GM18520 (cell line): ENCODE measurements at regions not wholly inside any gene's neighbourhood (a gene's known extent, or its start where the extent isn't known, plus 50 kb on each side); places are given as distances from the start of the nearest gene placed in this dataset.

Experiments used
- ATAC-seq: cut with Tn5 transposase; IDR thresholded peaks from one replicate; pipeline ENCODE4 v1.9.1; 2021; ENCODE audit not compliant: unreplicated experiment

GRCh38 chr1:244192325-244192724 is 141.2 kb downstream of the ZBTB18 start:
- no peak for ATAC-seq

DNA sequence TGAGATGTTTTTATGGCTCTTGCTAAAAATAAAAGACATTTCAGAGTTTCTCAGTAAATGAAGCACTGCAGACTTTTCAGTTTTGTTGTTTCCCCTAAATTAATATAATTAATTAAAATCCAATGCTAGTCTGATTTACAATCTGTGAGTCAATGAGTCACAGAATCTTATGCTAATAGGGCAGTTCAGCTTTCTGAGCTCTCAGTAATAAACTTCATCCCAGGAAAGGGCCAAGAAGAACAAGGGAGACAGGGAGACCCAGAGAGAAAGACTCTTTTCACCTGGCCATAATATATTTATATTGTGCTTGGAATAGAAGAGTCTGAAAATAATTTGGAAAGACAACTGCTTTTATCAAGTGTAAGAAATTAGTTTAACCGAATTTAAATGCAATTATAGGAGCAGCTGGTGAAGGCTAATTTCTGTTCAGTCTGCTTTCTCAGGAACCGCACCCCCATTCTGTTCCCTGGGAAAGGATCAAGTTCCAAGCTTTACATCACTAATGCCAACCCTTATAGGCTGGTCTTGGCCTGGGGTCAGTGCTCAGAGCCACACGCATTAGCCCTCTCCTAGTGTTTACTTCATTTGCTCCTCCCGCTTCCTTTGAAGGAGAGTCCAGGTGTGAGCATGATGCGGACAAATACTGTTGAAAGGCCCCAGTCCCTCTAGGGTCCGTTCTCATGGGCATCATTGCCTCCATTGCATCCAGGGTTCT is 145.6 kb downstream of the ZBTB18 start:
- ATAC-seq, result no peak

DNA sequence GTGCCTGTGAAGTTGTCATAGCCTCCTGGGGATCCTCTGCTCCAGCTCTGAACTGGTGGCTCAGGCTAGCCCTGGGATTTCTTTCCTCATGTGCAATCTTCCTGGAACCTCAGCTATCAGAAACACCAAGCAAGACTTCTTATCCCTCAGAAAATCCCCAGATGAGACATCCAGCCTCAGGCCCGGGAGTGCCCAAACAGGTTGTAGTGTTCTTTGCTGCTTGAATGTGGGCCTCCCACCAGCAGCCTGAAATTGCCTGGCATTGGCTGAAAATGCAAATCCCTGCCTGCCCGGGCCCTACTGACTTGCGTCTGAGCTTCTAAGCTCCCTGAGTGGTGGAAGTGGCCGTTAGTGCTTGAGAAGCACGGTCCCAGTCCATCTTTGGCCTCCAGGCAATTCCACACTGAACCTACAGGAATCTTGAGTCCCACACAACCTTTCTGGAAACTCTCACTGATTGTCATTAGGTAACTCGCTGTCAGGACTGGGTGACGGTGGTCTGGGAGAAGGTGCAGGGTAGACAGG is 146.8 kb downstream of the ZBTB18 start:
- no peak for ATAC-seq

GRCh38 chr1:244199902-244200301 is 148.8 kb downstream of the ZBTB18 start:
- no peak for ATAC-seq

DNA sequence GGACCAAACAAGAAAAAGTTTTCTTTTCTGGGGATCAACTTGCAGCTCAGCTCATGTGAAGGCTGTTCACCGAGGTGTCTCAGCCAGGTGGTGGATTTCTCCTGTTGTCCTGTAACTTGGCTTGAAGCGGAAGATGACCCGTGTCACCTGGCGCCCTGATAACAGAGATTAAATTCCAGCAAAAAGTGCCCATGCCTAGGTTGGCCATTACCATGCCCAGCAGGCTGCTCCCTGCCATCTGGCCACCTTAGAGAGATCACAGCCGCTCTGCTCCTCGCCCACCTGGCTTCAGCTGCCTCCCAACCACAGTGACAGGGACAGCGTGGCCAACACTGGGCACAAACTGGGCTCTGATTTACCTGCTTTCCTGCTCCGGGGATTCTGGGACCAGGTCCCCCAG is 149.5 kb downstream of the ZBTB18 start:
- ATAC-seq, result no peak

- ATAC-seq, result no peak
Observed at GRCh38 chr1:244201750-244202149, 150.7 kb downstream of the ZBTB18 start.

DNA sequence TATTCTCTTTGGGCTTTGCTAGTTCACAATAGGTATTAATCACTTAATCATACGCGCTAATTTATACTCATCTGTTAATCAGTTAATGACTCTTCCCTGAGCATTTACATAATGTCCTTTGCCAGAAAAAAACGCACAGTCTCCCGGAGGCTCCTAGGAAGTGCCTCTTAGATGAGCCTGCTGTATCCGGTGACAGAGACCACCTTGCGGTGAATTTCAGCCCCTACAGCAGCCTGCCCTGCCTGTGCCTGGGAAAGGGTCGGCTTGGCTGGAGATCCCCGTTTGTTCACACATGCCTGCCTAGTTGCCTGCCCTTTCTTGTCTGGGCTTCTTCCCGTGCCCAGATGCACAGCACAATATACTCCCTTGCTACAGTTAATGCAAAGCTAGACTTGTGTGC is 152.9 kb downstream of the ZBTB18 start:
- ATAC-seq, result no peak

- ATAC-seq, result no peak
Observed at GRCh38 chr1:244205171-244205570, 154.1 kb downstream of the ZBTB18 start.

DNA sequence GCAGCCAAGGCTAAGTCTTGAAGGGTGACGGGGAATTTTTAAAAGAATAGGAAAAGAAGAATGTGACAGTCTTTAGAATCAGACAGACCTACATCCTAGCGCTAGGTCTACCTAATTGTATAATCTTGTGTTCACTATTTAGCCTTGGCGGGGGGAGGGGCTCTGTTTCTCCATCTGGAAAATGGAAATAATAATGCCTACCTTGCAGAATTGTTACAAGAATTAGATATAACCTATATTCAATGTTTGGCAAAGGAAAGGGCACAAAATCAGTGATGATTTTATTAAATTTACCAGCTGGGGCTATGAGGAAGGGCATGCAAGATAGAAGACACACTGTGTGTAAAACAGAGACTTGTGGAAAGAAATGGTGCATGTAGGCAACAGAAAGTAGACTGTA is 154.8 kb downstream of the ZBTB18 start:
- ATAC-seq, result no peak

DNA sequence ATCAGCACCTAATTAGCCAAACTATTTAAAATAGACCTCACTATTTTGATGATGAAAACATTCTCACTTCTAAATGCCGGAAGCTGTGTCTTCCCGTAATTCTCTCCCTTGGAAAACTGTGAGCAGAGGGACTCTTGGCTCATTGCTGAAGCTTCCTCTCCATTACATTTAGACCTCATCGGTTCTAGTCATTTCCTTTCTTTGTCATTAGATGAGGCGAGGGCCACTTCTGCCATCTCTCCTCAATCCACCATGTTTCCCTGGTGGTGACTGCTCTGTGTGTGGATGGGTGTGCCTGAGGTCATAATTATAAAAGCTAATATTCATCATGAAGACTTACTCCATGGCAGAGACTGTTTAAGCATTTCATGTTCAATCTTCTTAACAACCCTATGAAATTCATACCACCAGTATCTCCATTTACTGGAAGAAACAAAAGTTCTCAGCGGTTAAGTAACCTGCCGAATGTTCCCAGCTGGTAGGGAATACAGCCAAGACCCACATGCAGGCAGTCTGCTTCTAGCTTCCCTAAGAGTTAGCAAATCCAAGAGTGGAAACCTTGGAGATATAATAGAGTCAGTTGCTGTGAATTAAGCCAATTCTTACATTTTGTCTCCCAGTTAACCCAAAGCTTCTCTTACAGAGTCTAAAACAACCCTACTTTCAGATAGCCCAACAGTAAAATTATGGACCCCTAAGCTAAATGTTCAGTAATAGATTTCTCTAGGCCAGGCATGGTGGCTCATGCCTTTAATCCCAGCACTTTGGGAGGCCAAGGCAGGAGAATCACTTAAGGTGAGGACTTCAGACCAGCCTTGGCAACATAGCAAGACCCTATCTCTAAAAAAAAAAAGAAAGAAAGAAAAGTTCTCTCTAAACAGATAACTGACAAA is 156.2 kb downstream of the ZBTB18 start:
- no peak for ATAC-seq

DNA sequence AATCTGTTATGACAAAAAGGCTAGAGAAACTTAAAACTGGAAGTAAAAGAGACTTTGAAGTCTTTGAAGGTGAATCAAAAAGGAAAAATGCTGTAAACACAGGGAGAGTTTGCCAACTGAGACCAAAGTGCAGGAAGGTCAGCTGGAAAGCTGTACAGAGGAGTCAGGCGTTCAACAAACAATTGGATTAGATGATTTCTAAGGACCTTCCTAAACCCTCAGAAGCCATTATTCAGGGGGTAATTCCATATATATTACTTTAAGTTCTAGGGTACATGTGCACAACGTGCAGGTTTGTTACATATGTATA is 156.8 kb downstream of the ZBTB18 start:
- ATAC-seq, result no peak

- ATAC-seq, result no peak
Observed at GRCh38 chr1:244209955-244210354, 158.9 kb downstream of the ZBTB18 start.

GRCh38 chr1:244210884-244211558 is 159.9 kb downstream of the ZBTB18 start:
- ATAC-seq, result no peak

DNA sequence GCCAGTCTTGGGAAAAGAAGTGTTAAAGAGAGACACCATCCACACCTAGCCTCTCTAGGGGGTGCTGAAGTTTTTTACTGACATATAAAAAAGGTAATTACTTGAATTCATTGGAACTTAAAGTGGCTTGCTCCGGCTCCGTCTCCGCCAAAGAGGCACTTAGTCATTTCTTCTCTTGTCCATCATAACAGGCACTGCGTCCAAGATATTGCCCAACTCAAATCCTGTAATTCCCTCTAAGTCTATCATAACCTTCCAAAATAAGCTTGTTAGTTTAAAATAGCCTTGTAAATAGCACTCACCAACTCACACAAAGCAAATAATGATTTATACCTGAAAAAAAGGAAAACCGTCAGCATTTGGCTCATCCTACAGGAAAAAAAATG is 160.5 kb downstream of the ZBTB18 start:
- ATAC-seq, result no peak

GRCh38 chr1:244212219-244212618 is 161.1 kb downstream of the ZBTB18 start:
- ATAC-seq, result no peak

- ATAC-seq, result no peak
Observed at GRCh38 chr1:244212797-244213475, 161.9 kb downstream of the ZBTB18 start.

- ATAC-seq, result no peak
Observed at GRCh38 chr1:244214009-244214967, 163.2 kb downstream of the ZBTB18 start.

GRCh38 chr1:244216836-244217235 is 165.8 kb downstream of the ZBTB18 start:
- ATAC-seq, result no peak

GRCh38 chr1:244217711-244218110 is 166.6 kb downstream of the ZBTB18 start:
- ATAC-seq, result no peak

GRCh38 chr1:244218220-244218619 is 167.1 kb downstream of the ZBTB18 start:
- no peak for ATAC-seq
